ENCODE measurements at regions not wholly inside any gene's neighbourhood (a gene's known extent, or its start where the extent isn't known, plus 50 kb on each side); places are given as distances from the start of the nearest gene placed in this dataset.
"Not testable (repeated sequence)": the region's sequence is repeated elsewhere in the genome, so short reads cannot be mapped to it uniquely, and the experiment has no call there.

GRCh38 chr5:2829239-2829638 is 77.8 kb upstream of the IRX2 start:
- no peak for DNase-seq

GRCh38 chr5:2818936-2819335 is 67.5 kb upstream of the IRX2 start:
- DNase-seq = no peak

GRCh38 chr5:2817031-2817603 is 65.6 kb upstream of the IRX2 start:
- DNase-seq = no peak

GRCh38 chr5:2813678-2814077 is 62.2 kb upstream of the IRX2 start:
- DNase-seq = no peak

GRCh38 chr5:2810644-2811043 is 59.2 kb upstream of the IRX2 start:
- DNase-seq = no peak

GRCh38 chr5:2807244-2807643 is 55.8 kb upstream of the IRX2 start:
- DNase-seq = not testable (repeated sequence)

GRCh38 chr5:2806176-2806575 is 54.7 kb upstream of the IRX2 start:
- no peak for DNase-seq

- DNase-seq = no peak
These were observed 53.6 kb upstream of the IRX2 start for GRCh38 chr5:2805080-2805479.

GRCh38 chr5:2803751-2804150 is 52.3 kb upstream of the IRX2 start:
- no peak for DNase-seq

GRCh38 chr5:2802693-2803365 is 51.4 kb upstream of the IRX2 start:
- DNase-seq = no peak

- DNase-seq = no peak
These were observed 50.4 kb upstream of the IRX2 start for GRCh38 chr5:2801577-2802525.

Measured in DMS79 (cell line).